ENCODE measurements at regions not wholly inside any gene's neighbourhood (a gene's known extent, or its start where the extent isn't known, plus 50 kb on each side); places are given as distances from the start of the nearest gene placed in this dataset.

GRCh38 chr6:81216668-81217067, 535.8 kb downstream of the TENT5A start:
- Histone ChIP-seq H3K36me3 (ENCODE audit: control insufficient read depth, insufficient read depth, low read length) (no peaks in the 10 kb centered on the region), H3K27me3 (ENCODE audit: control insufficient read depth, insufficient read depth, low read length) (no peaks in the 10 kb centered on the region), H3K4me3 (ENCODE audit: low read depth, low read length) (no peak overlapping the region)
- DNase-seq (ENCODE audit: low read depth) (no peak), FAIRE-seq (no peak)
- TF ChIP-seq CTCF (IDR thresholded peaks at IDR 0.05; ENCODE audit: insufficient read depth, low read length, severe bottlenecking) = no peak

GRCh38 chr6:81215092-81215432, 537.4 kb downstream of the TENT5A start:
- no peak for DNase-seq (ENCODE audit: low read depth)
- FAIRE-seq = no peak
- TF ChIP-seq CTCF (IDR thresholded peaks at IDR 0.05; ENCODE audit: insufficient read depth, low read length, severe bottlenecking) = no peak
- H3K27me3 ChIP-seq (ENCODE audit: control insufficient read depth, insufficient read depth, low read length) = no peaks in the 10 kb centered on the region
- H3K36me3 ChIP-seq (ENCODE audit: control insufficient read depth, insufficient read depth, low read length) = no peaks in the 10 kb centered on the region
- no peak overlapping the region for H3K4me3 ChIP-seq (ENCODE audit: low read depth, low read length)

- no peak for DNase-seq (ENCODE audit: low read depth)
- FAIRE-seq = no peak
- H3K4me3 ChIP-seq (ENCODE audit: low read depth, low read length) = no peak overlapping the region
- TF ChIP-seq CTCF (IDR thresholded peaks at IDR 0.05; ENCODE audit: insufficient read depth, low read length, severe bottlenecking) = no peak
- no peaks in the 10 kb centered on the region for H3K36me3 ChIP-seq (ENCODE audit: control insufficient read depth, insufficient read depth, low read length)
- no peaks in the 10 kb centered on the region for H3K27me3 ChIP-seq (ENCODE audit: control insufficient read depth, insufficient read depth, low read length)
These were observed 537.9 kb downstream of the TENT5A start for GRCh38 chr6:81214414-81215091.

GRCh38 chr6:81204731-81205130, 547.8 kb downstream of the TENT5A start:
- no peak for TF ChIP-seq CTCF (IDR thresholded peaks at IDR 0.05; ENCODE audit: insufficient read depth, low read length, severe bottlenecking)
- no peak for FAIRE-seq
- Histone ChIP-seq H3K27me3 (ENCODE audit: control insufficient read depth, insufficient read depth, low read length) (no peaks in the 10 kb centered on the region), H3K4me3 (ENCODE audit: low read depth, low read length) (no peak overlapping the region), H3K36me3 (ENCODE audit: control insufficient read depth, insufficient read depth, low read length) (no peaks in the 10 kb centered on the region)
- no peak for DNase-seq (ENCODE audit: low read depth)

- no peak for TF ChIP-seq CTCF (IDR thresholded peaks at IDR 0.05; ENCODE audit: insufficient read depth, low read length, severe bottlenecking)
- no peaks in the 10 kb centered on the region for H3K36me3 ChIP-seq (ENCODE audit: control insufficient read depth, insufficient read depth, low read length)
- H3K27me3 ChIP-seq (ENCODE audit: control insufficient read depth, insufficient read depth, low read length) = no peaks in the 10 kb centered on the region
- H3K4me3 ChIP-seq (ENCODE audit: low read depth, low read length) = no peak overlapping the region
- DNase-seq (ENCODE audit: low read depth) = no peak
- FAIRE-seq = no peak
These were observed 558.1 kb downstream of the TENT5A start for GRCh38 chr6:81194374-81194773.
